GM18951 (cell line): ENCODE measurements at regions not wholly inside any gene's neighbourhood (a gene's known extent, or its start where the extent isn't known, plus 50 kb on each side); places are given as distances from the start of the nearest gene placed in this dataset.

Source experiments
- POLR2A ChIP-seq: IDR thresholded peaks from 4 replicates; pipeline ENCODE4 v1.6.1; 2011; ENCODE audit warnings: mild to moderate bottlenecking; ENCODE audit not compliant: insufficient read length, insufficient read depth; ENCODE audit errors: extremely low read depth
- in situ Hi-C: fragments of 300-500 bp; cut with MboI; formaldehyde crosslinking; loops from one replicate; pipeline ENCODE4 v1.12.0; 2022; ENCODE audit warnings: low sequenced_read_pairs, mixed read lengths, inconsistent platforms; ENCODE audit not compliant: unreplicated experiment

- TF ChIP-seq POLR2A, result no peak
- in situ Hi-C loops, result no loop called here
Measured at GRCh38 chr6:11349880-11350279, 117.4 kb upstream of the NEDD9 start.

GRCh38 chr6:11346516-11346915 lies 114.0 kb upstream of the NEDD9 start:
- in situ Hi-C loops, result no loop called here

GRCh38 chr6:11345536-11345935 lies 113.1 kb upstream of the NEDD9 start:
- in situ Hi-C loops, result no loop called here
- TF ChIP-seq POLR2A, result no peak

More at GRCh38 chr6:11346516-11346915, 114.0 kb upstream of the NEDD9 start:
- no peak for TF ChIP-seq POLR2A

DNA sequence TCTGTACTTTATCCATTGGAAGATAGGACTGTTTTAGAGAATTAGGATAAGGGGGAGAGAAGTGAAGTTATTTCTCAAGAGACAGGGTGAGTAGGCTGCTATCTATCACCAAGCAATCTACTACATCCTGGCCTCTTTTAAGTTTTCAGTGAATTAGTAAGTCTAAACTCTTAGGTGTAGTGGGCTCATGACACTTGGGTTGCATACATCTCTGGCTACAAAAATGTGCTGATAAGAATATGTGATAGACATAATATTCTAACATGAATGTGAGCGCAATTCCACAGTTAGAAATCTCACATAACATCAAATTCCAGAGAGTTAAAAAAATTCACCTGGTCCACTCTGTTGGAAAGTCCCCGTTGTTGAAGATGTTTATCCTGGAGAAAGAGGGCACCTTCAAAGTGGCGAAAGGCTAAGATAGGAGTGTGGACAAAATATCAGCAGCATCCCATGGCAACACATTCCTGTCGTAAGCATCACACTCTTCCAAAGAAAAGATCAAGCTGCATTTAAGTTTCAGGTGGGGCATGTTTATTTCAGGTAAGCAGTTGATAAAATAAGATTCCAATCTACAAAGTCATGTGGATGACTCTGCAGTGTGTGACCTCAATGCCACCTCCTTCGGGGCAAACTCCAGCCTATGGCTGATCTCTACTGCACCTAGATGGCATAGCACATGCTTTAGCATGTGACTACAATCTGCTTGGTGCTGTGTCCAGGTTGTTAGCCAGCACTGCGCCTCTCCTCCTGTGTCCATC lies 111.7 kb upstream of the NEDD9 start:
- TF ChIP-seq POLR2A, result no peak
- in situ Hi-C loops, result no loop called here

GRCh38 chr6:11341867-11342266 lies 109.4 kb upstream of the NEDD9 start:
- in situ Hi-C loops, result no loop called here
- TF ChIP-seq POLR2A, result no peak

DNA sequence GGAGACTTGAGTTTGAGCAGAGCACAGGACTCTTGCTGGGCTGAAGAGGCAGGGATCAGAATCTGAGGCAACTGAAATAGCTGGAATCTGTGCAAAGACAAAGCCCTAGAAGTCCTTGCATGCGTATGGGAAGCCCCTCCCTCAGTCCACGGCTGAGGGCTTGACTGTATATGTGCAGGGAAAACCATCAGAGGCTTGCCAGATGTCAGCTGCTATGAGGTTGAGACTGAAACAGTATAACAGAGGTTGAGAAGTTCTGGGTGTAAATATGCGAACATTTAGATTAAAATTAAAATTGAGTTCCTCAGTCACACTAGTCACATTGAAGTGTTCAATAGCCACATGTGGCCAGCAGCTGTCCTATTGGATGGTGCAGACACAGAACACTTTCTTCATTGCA lies 108.8 kb upstream of the NEDD9 start:
- no peak for TF ChIP-seq POLR2A
- in situ Hi-C loops, result no loop called here

DNA sequence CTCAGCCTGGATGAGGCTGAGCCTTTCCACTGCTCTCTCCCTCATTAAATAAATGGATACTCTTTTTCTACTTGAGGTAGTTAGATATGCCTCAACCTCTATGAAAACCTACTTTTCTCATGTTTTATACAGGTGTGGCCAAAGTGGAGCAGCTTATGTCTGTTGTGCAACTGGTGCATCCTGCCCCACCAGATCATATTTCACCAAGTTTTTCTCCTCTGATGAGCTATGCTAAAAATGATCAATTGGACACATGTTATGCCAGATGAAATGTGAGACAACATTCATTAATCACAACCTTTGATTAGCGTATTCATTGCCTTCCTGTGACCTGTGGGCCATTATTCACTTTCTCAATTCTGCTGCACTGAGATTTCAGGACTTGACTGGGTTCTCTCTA lies 106.9 kb upstream of the NEDD9 start:
- no peak for TF ChIP-seq POLR2A
- in situ Hi-C loops, result no loop called here

GRCh38 chr6:11337306-11337705 lies 104.8 kb upstream of the NEDD9 start:
- no peak for TF ChIP-seq POLR2A
- in situ Hi-C loops, result no loop called here

GRCh38 chr6:11335826-11336225 lies 103.4 kb upstream of the NEDD9 start:
- in situ Hi-C loops, result no loop called here
- TF ChIP-seq POLR2A, result no peak

- in situ Hi-C loops, result no loop called here
- no peak for TF ChIP-seq POLR2A
Measured at GRCh38 chr6:11333132-11333849, 100.8 kb upstream of the NEDD9 start.

- no peak for TF ChIP-seq POLR2A
- in situ Hi-C loops, result no loop called here
Measured at GRCh38 chr6:11332463-11332862, 100.0 kb upstream of the NEDD9 start.

- no peak for TF ChIP-seq POLR2A
- in situ Hi-C loops, result no loop called here
Measured at GRCh38 chr6:11331111-11331510, 98.6 kb upstream of the NEDD9 start.

DNA sequence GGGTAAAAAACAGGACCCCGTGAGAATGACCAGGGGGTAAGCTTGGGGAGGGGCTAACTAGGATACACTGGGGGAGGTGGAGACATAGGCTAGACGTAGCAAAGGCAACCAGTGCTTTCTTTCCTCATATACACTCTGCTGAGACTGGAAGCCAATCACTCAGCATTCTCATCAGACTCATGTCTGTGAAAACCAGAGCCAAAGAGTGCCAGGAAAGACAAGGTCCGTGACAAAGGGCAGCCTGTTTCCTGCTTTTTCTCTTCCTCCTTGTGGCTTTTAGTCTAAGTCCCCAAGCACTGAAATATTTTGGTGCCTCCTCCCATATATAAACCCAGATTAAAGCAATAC lies 97.9 kb upstream of the NEDD9 start:
- in situ Hi-C loops, result no loop called here
- TF ChIP-seq POLR2A, result no peak

- TF ChIP-seq POLR2A, result no peak
- in situ Hi-C loops, result no loop called here
Measured at GRCh38 chr6:11329726-11330412, 97.4 kb upstream of the NEDD9 start.
